ENCODE measurements at regions not wholly inside any gene's neighbourhood (a gene's known extent, or its start where the extent isn't known, plus 50 kb on each side); places are given as distances from the start of the nearest gene placed in this dataset.

DNA sequence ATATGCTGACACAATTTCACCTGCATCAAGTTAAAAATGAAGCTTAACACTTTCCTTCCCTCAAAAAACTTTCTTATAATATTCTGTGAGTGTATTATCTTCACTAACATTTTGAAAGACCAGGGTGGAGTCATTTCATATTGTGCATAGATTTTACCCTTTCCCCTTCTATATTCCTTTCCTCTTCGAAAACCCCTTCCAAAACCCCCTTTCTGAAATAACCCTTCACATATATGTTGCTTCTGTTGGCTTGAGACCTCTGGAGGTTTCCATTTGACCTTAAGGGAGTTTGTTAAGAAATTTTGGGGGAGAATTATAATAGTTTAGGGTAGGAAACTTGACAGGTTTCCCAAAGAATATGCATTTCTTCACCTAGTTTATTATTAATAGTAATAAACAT lies 489.6 kb upstream of the MIR17HG start:
- TF ChIP-seq, protein P1, sequence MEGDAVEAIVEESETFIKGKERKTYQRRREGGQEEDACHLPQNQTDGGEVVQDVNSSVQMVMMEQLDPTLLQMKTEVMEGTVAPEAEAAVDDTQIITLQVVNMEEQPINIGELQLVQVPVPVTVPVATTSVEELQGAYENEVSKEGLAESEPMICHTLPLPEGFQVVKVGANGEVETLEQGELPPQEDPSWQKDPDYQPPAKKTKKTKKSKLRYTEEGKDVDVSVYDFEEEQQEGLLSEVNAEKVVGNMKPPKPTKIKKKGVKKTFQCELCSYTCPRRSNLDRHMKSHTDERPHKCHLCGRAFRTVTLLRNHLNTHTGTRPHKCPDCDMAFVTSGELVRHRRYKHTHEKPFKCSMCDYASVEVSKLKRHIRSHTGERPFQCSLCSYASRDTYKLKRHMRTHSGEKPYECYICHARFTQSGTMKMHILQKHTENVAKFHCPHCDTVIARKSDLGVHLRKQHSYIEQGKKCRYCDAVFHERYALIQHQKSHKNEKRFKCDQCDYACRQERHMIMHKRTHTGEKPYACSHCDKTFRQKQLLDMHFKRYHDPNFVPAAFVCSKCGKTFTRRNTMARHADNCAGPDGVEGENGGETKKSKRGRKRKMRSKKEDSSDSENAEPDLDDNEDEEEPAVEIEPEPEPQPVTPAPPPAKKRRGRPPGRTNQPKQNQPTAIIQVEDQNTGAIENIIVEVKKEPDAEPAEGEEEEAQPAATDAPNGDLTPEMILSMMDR (IDR thresholded peaks at IDR 0.05; ENCODE audit: insufficient read depth, low read length), result no peak
- TF ChIP-seq POLR2AphosphoS5 (IDR thresholded peaks at IDR 0.05; ENCODE audit: low read depth) (no peak), GABPA (IDR thresholded peaks at IDR 0.05; ENCODE audit: low read depth) (no peak)
- TF ChIP-seq, protein P2, sequence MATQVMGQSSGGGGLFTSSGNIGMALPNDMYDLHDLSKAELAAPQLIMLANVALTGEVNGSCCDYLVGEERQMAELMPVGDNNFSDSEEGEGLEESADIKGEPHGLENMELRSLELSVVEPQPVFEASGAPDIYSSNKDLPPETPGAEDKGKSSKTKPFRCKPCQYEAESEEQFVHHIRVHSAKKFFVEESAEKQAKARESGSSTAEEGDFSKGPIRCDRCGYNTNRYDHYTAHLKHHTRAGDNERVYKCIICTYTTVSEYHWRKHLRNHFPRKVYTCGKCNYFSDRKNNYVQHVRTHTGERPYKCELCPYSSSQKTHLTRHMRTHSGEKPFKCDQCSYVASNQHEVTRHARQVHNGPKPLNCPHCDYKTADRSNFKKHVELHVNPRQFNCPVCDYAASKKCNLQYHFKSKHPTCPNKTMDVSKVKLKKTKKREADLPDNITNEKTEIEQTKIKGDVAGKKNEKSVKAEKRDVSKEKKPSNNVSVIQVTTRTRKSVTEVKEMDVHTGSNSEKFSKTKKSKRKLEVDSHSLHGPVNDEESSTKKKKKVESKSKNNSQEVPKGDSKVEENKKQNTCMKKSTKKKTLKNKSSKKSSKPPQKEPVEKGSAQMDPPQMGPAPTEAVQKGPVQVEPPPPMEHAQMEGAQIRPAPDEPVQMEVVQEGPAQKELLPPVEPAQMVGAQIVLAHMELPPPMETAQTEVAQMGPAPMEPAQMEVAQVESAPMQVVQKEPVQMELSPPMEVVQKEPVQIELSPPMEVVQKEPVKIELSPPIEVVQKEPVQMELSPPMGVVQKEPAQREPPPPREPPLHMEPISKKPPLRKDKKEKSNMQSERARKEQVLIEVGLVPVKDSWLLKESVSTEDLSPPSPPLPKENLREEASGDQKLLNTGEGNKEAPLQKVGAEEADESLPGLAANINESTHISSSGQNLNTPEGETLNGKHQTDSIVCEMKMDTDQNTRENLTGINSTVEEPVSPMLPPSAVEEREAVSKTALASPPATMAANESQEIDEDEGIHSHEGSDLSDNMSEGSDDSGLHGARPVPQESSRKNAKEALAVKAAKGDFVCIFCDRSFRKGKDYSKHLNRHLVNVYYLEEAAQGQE (IDR thresholded peaks at IDR 0.05; ENCODE audit: insufficient replicate concordance, low read depth), result no peak
